Keratinocyte (primary cell): ENCODE measurements at regions not wholly inside any gene's neighbourhood (a gene's known extent, or its start where the extent isn't known, plus 50 kb on each side); places are given as distances from the start of the nearest gene placed in this dataset.

Experiments used
- DNase-seq: peaks from one replicate; pipeline ENCODE4 v3.0.0-alpha.2; 2011; ENCODE audit warnings: low read depth, missing footprints, low spot score
- FAIRE-seq: peaks from 2 replicates; lab custom pipeline; 2011; peaks lifted over from hg19 to GRCh38; lab: Jason Lieb, UNC
- H2AFZ ChIP-seq: 2 replicates; pipeline ENCODE4 v1.6.0; 2012; ENCODE audit warnings: low read length, control low read depth, inconsistent platforms; ENCODE audit not compliant: control insufficient read depth
- H3K27ac ChIP-seq: 2 replicates; pipeline ENCODE4 v1.5.1; 2011; ENCODE audit warnings: low read length; ENCODE audit not compliant: control insufficient read depth, insufficient read depth
- H3K27me3 ChIP-seq: 3 replicates; pipeline ENCODE4 v1.6.0; 2011; ENCODE audit warnings: low read length; ENCODE audit not compliant: control insufficient read depth, insufficient read depth; ENCODE audit errors: extremely low read depth
- H3K36me3 ChIP-seq, 2 experiments: 2 replicates in 1 of 2; 3 replicates in 1 of 2; pipeline ENCODE4 v1.5.1; 2011; ENCODE audit warnings: low read length in 2 of 2, mild to moderate bottlenecking in 1 of 2; ENCODE audit not compliant: control insufficient read depth in 2 of 2, insufficient read depth in 2 of 2; ENCODE audit errors: extremely low read depth in 1 of 2
- H3K4me1 ChIP-seq: 3 replicates; pipeline ENCODE4 v1.5.1; 2011; ENCODE audit warnings: low read length; ENCODE audit not compliant: control insufficient read depth, insufficient read depth; ENCODE audit errors: extremely low read depth
- H3K4me2 ChIP-seq: 3 replicates; pipeline ENCODE4 v1.6.0; 2011; ENCODE audit warnings: low read depth, low read length; ENCODE audit not compliant: control insufficient read depth, insufficient read depth; ENCODE audit errors: extremely low read depth
- H3K4me3 ChIP-seq, 3 experiments: fragments of 200-600 bp in 1 of 3; sonication (generic) in 1 of 3; 2 replicates in 2 of 3; 3 replicates in 1 of 3; pipeline ENCODE4 v1.5.1; 2011 to 2016; ENCODE audit warnings: low read length in 3 of 3, mild to moderate bottlenecking in 3 of 3, control low read depth in 2 of 3, inconsistent platforms in 1 of 3, low read depth in 1 of 3, mixed read lengths in 1 of 3, mixed run types in 1 of 3, moderate library complexity in 1 of 3; ENCODE audit not compliant: control insufficient read depth in 2 of 3, insufficient read depth in 2 of 3; ENCODE audit errors: extremely low read depth in 1 of 3
- H3K79me2 ChIP-seq: 2 replicates; pipeline ENCODE4 v1.6.0; 2012; ENCODE audit warnings: low read length; ENCODE audit not compliant: control insufficient read depth, insufficient read depth
- H3K9ac ChIP-seq: 3 replicates; pipeline ENCODE4 v1.6.0; 2011; ENCODE audit warnings: low read length; ENCODE audit not compliant: control insufficient read depth, insufficient read depth; ENCODE audit errors: extremely low read depth
- H3K9me1 ChIP-seq: 3 replicates; pipeline ENCODE4 v1.6.0; 2011; ENCODE audit warnings: low read length; ENCODE audit not compliant: control insufficient read depth, insufficient read depth; ENCODE audit errors: extremely low read depth
- H3K9me3 ChIP-seq: 2 replicates; pipeline ENCODE4 v1.5.1; 2012; ENCODE audit warnings: low read depth, low read length; ENCODE audit not compliant: control insufficient read depth
- H4K20me1 ChIP-seq: 3 replicates; pipeline ENCODE4 v1.6.0; 2011; ENCODE audit warnings: low read length; ENCODE audit not compliant: control insufficient read depth, insufficient read depth; ENCODE audit errors: extremely low read depth
- CTCF ChIP-seq, 3 experiments: IDR thresholded peaks in 1 of 3; conservative IDR thresholded peaks in 1 of 3; optimal IDR thresholded peaks in 1 of 3; 2 replicates in 2 of 3; 3 replicates in 1 of 3; pipeline versions ENCODE3 to v1.5.1; 2011; ENCODE audit warnings: low read length in 3 of 3, mild to moderate bottlenecking in 3 of 3, moderate library complexity in 2 of 3, control low read depth in 1 of 3, inconsistent platforms in 1 of 3; ENCODE audit not compliant: insufficient read depth in 2 of 3; ENCODE audit errors: extremely low read depth in 1 of 3
- EZH2 ChIP-seq: IDR thresholded peaks from one replicate; pipeline ENCODE4 v1.6.1; 2012; ENCODE audit warnings: inconsistent platforms, mild to moderate bottlenecking, low read length, moderate library complexity
- dilution Hi-C: fragments of 300-500 bp; cut with MboI; formaldehyde crosslinking; loops from one replicate; pipeline ENCODE4 v1.7.0; 2020; ENCODE audit warnings: low sequenced_read_pairs; ENCODE audit not compliant: extremely low pct_ligation_motif_present

GRCh38 chr2:16021611-16022363 lies 81.4 kb downstream of the MYCN start:
- no peak overlapping the region for H3K4me3 ChIP-seq
- dilution Hi-C loops: no loop called here

GRCh38 chr2:16020389-16021008 lies 80.1 kb downstream of the MYCN start:
- no peak overlapping the region for H3K4me2 ChIP-seq
- H3K27me3 ChIP-seq: no peaks in the 10 kb centered on the region
- DNase-seq: no peak
- no peaks in the 10 kb centered on the region for H3K4me1 ChIP-seq
- no peaks in the 10 kb centered on the region for H3K79me2 ChIP-seq
- FAIRE-seq: no peak
- dilution Hi-C loops: no loop called here
- H3K36me3 ChIP-seq: no peaks in the 10 kb centered on the region
- H3K27ac ChIP-seq: no peak overlapping the region
- H4K20me1 ChIP-seq: no peaks in the 10 kb centered on the region
- no peak overlapping the region for H3K4me3 ChIP-seq
- H2AFZ ChIP-seq: no peak overlapping the region
- H3K9ac ChIP-seq: no peak overlapping the region
- TF ChIP-seq CTCF (optimal IDR thresholded peaks at IDR 0.05 in 1 of 3, IDR thresholded peaks at IDR 0.05 in 1 of 3, conservative IDR thresholded peaks at IDR 0.05 in 1 of 3; ENCODE audit: extremely low read depth in 1 of 3, insufficient read depth in 2 of 3, low read length in 3 of 3) (no peak), EZH2 (no peak)
- H3K9me3 ChIP-seq: no peaks in the 10 kb centered on the region
- H3K9me1 ChIP-seq: no peaks in the 10 kb centered on the region

More at GRCh38 chr2:16021611-16022363, 81.4 kb downstream of the MYCN start:
- no peak overlapping the region for H3K9ac ChIP-seq
- H2AFZ ChIP-seq: no peak overlapping the region
- no peaks in the 10 kb centered on the region for H3K4me1 ChIP-seq
- no peak overlapping the region for H3K4me2 ChIP-seq
- no peaks in the 10 kb centered on the region for H3K27me3 ChIP-seq
- H3K36me3 ChIP-seq: no peaks in the 10 kb centered on the region
- FAIRE-seq (no peak), DNase-seq (no peak)
- no peaks in the 10 kb centered on the region for H4K20me1 ChIP-seq
- no peaks in the 10 kb centered on the region for H3K9me3 ChIP-seq
- H3K79me2 ChIP-seq: no peaks in the 10 kb centered on the region
- TF ChIP-seq CTCF (optimal IDR thresholded peaks at IDR 0.05 in 1 of 3, IDR thresholded peaks at IDR 0.05 in 1 of 3, conservative IDR thresholded peaks at IDR 0.05 in 1 of 3; ENCODE audit: extremely low read depth in 1 of 3, insufficient read depth in 2 of 3, low read length in 3 of 3) (no peak), EZH2 (no peak)
- H3K27ac ChIP-seq: no peak overlapping the region
- no peaks in the 10 kb centered on the region for H3K9me1 ChIP-seq
